Neutrophil (primary cell): ENCODE measurements at regions not wholly inside any gene's neighbourhood (a gene's known extent, or its start where the extent isn't known, plus 50 kb on each side); places are given as distances from the start of the nearest gene placed in this dataset.

Experiments used
- H3K27ac ChIP-seq: fragments of 200-600 bp; sonication (generic); 2 replicates; pipeline ENCODE4 v1.5.1; 2016; ENCODE audit warnings: mild to moderate bottlenecking, moderate library complexity
- H3K27me3 ChIP-seq: fragments of 200-600 bp; sonication (generic); 2 replicates; pipeline ENCODE4 v1.6.0; 2016; ENCODE audit warnings: mild to moderate bottlenecking
- H3K36me3 ChIP-seq: fragments of 200-600 bp; sonication (generic); 2 replicates; pipeline ENCODE4 v1.5.1; 2017
- H3K4me1 ChIP-seq, 2 experiments: fragments of 200-600 bp in 1 of 2; sonication (generic) in 1 of 2; 1 replicate in 1 of 2; 2 replicates in 1 of 2; pipeline versions ENCODE4 v1.5.1 to v1.6.1; 2013 to 2016; ENCODE audit warnings: low read depth in 1 of 2, low read length in 1 of 2, mild to moderate bottlenecking in 1 of 2, moderate library complexity in 1 of 2; ENCODE audit not compliant: control insufficient read depth in 1 of 2, insufficient read depth in 1 of 2
- H3K4me3 ChIP-seq, 2 experiments: fragments of 200-600 bp in 1 of 2; sonication (generic) in 1 of 2; 1 replicate in 1 of 2; 2 replicates in 1 of 2; pipeline ENCODE4 v1.5.1; 2013 to 2016; ENCODE audit warnings: low read depth in 1 of 2, low read length in 1 of 2, mild to moderate bottlenecking in 1 of 2, moderate library complexity in 1 of 2
- H3K9me3 ChIP-seq: fragments of 200-600 bp; sonication (generic); 2 replicates; pipeline ENCODE4 v1.5.1; 2016
- TF ChIP-seq, protein P1 (sequence below): fragments of 200-600 bp; sonication (generic); IDR thresholded peaks from 2 replicates; pipeline ENCODE4 v1.5.1; 2016; ENCODE audit warnings: antibody characterized with exemption

DNA sequence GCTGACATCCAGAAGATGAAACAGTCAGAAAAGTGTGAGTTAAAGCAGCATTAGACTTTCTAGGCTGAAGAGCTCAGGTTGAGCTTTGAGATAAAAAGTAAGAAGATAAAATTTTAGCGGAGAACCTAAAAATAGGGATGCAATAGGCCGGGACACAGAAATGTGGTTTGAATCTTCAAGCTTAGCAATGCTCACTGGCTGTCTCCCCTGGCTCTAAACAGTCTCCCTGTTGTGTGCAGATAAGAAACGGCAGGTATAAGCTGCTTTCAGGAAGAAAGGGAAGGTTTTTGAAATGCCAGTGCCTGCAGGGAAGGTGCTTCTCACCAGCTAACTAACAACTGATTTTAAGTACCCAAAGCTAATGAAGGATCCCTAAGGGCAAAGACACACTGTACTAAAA is 718.7 kb upstream of the SGO1 start:
- no peaks in the 10 kb centered on the region for H3K9me3 ChIP-seq
- no peak overlapping the region for H3K4me3 ChIP-seq
- H3K27me3 ChIP-seq = no peaks in the 10 kb centered on the region
- H3K36me3 ChIP-seq = no peaks in the 10 kb centered on the region
- no peak overlapping the region for H3K27ac ChIP-seq
- TF ChIP-seq, protein P1, sequence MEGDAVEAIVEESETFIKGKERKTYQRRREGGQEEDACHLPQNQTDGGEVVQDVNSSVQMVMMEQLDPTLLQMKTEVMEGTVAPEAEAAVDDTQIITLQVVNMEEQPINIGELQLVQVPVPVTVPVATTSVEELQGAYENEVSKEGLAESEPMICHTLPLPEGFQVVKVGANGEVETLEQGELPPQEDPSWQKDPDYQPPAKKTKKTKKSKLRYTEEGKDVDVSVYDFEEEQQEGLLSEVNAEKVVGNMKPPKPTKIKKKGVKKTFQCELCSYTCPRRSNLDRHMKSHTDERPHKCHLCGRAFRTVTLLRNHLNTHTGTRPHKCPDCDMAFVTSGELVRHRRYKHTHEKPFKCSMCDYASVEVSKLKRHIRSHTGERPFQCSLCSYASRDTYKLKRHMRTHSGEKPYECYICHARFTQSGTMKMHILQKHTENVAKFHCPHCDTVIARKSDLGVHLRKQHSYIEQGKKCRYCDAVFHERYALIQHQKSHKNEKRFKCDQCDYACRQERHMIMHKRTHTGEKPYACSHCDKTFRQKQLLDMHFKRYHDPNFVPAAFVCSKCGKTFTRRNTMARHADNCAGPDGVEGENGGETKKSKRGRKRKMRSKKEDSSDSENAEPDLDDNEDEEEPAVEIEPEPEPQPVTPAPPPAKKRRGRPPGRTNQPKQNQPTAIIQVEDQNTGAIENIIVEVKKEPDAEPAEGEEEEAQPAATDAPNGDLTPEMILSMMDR = no peak
- H3K4me1 ChIP-seq = no peaks in the 10 kb centered on the region

DNA sequence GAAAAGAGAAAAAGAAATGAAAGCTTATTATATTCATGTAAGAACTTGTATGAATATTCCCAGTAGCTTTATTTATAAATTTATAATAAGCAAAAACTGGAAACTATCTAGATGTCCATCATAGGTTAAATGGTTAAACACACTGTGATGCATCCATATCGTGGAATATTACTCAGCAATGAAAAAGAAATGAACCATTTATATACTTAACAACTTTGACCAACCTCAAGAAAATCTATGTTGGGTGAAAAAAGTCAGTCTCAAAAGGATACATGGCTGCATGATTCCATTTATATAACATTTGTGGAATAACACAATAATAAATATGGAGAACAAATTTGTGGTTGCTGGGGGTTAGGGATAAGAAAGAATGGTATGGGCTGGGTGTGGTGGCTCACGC is 713.0 kb upstream of the SGO1 start:
- no peaks in the 10 kb centered on the region for H3K4me1 ChIP-seq
- no peak overlapping the region for H3K27ac ChIP-seq
- H3K9me3 ChIP-seq = no peaks in the 10 kb centered on the region
- TF ChIP-seq, protein P1 = no peak
- no peaks in the 10 kb centered on the region for H3K27me3 ChIP-seq
- H3K36me3 ChIP-seq = no peaks in the 10 kb centered on the region
- no peak overlapping the region for H3K4me3 ChIP-seq

DNA sequence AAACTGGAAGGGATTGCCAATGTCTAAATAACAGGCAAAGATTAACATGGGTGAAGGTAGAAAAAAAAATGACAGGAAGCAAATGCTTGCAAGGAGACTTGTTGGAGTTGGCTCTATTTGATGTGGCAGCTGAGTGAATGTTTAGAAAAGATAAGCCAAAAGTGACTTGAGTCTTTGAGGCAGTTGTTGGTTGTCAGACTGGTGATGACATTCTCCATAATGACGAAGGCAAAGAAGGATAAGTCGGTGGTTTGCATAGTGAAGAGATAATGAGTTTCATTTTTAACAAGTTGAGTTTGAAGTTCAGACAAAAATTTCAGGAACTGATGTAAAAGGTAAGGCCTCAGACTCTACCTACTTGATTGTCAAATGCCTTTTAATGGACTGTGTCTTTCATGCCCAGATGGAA is 704.1 kb upstream of the SGO1 start:
- H3K4me1 ChIP-seq = no peaks in the 10 kb centered on the region
- no peaks in the 10 kb centered on the region for H3K27me3 ChIP-seq
- H3K27ac ChIP-seq = no peak overlapping the region
- TF ChIP-seq, protein P1 = no peak
- H3K9me3 ChIP-seq = no peaks in the 10 kb centered on the region
- no peaks in the 10 kb centered on the region for H3K36me3 ChIP-seq
- H3K4me3 ChIP-seq = no peak overlapping the region

DNA sequence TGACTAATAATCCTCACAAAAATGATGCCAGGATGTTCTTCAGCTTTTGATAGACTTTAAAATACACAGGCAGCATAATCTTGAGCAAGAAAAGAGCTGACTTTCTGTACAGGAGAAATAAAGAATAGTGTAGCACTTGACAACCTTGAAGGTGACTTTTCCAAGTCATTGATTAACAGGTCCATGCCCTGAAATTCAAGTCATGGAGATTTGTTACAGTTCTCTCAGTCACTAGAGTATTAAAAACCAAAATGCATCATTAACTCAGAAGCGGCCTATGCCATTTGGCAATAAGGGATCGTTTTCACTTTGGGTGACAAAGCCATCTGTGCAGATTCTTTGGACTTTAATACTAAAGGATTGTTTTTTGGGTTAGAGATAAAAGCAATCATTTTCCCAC is 692.7 kb upstream of the SGO1 start:
- H3K9me3 ChIP-seq = no peaks in the 10 kb centered on the region
- H3K27ac ChIP-seq = no peak overlapping the region
- no peaks in the 10 kb centered on the region for H3K4me1 ChIP-seq
- TF ChIP-seq, protein P1 = no peak
- H3K27me3 ChIP-seq = no peaks in the 10 kb centered on the region
- no peaks in the 10 kb centered on the region for H3K36me3 ChIP-seq
- no peak overlapping the region for H3K4me3 ChIP-seq

DNA sequence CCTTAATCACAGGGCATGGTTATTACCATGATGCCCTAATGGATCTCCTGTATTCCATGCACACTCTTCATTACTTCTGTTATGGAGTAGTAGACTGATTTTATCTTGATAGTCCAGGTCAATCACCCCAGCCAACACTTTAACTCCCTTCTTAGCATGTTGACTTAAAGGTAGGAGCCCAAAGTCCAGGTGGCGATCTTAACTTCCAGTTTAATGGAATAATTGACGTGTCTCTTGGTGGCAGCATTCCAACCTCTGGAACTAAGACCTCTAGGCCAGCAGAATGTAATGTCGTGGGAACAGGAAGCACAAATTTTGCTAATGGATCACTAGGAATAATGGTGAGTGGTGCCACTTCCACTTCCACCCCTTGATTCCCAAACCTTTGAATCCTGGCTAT is 687.2 kb upstream of the SGO1 start:
- Histone ChIP-seq H3K4me3 (no peak overlapping the region), H3K27ac (no peak overlapping the region), H3K36me3 (no peaks in the 10 kb centered on the region), H3K9me3 (no peaks in the 10 kb centered on the region), H3K27me3 (no peaks in the 10 kb centered on the region), H3K4me1 (no peaks in the 10 kb centered on the region)
- TF ChIP-seq, protein P1 = no peak
